ENCODE measurements at regions not wholly inside any gene's neighbourhood (a gene's known extent, or its start where the extent isn't known, plus 50 kb on each side); places are given as distances from the start of the nearest gene placed in this dataset.
"Not testable (repeated sequence)": the region's sequence is repeated elsewhere in the genome, so short reads cannot be mapped to it uniquely, and the experiment has no call there.

GRCh38 chrX:76538860-76539259 is 111.3 kb downstream of the MAGEE1 start:
- H2AFZ ChIP-seq (ENCODE audit: low read length) = no peak overlapping the region
- DNase-seq (ENCODE audit: insufficient read length, low spot score, missing footprints) = no peak
- H3K27ac ChIP-seq (ENCODE audit: low read depth, low read length) = no peak overlapping the region

GRCh38 chrX:76543381-76543780 is 115.9 kb downstream of the MAGEE1 start:
- not testable (repeated sequence) for H3K36me3 ChIP-seq (ENCODE audit: insufficient read depth, low read length); H3K9me3 ChIP-seq (ENCODE audit: low read depth, low read length); H3K4me2 ChIP-seq (ENCODE audit: insufficient read depth, low read length); H3K4me1 ChIP-seq (ENCODE audit: insufficient read depth, low read length); H3K27me3 ChIP-seq (ENCODE audit: insufficient read depth, low read length); H4K20me1 ChIP-seq (ENCODE audit: insufficient read depth, low read length); DNase-seq (ENCODE audit: insufficient read length, low spot score, missing footprints); H3K27ac ChIP-seq (ENCODE audit: low read depth, low read length); H3K79me2 ChIP-seq (ENCODE audit: insufficient read depth, low read length); H2AFZ ChIP-seq (ENCODE audit: low read length); H3K4me3 ChIP-seq (ENCODE audit: insufficient read depth, low read length)

More at GRCh38 chrX:76538860-76539259, 111.3 kb downstream of the MAGEE1 start:
- H4K20me1 ChIP-seq (ENCODE audit: insufficient read depth, low read length) = no peaks in the 10 kb centered on the region
- no peaks in the 10 kb centered on the region for H3K36me3 ChIP-seq (ENCODE audit: insufficient read depth, low read length)
- no peaks in the 10 kb centered on the region for H3K79me2 ChIP-seq (ENCODE audit: insufficient read depth, low read length)
- no peaks in the 10 kb centered on the region for H3K9me3 ChIP-seq (ENCODE audit: low read depth, low read length)
- H3K4me2 ChIP-seq (ENCODE audit: insufficient read depth, low read length) = no peak overlapping the region
- H3K4me1 ChIP-seq (ENCODE audit: insufficient read depth, low read length) = no peaks in the 10 kb centered on the region
- H3K27me3 ChIP-seq (ENCODE audit: insufficient read depth, low read length) = no peaks in the 10 kb centered on the region
- no peak for TF ChIP-seq CTCF (IDR thresholded peaks at IDR 0.05; ENCODE audit: extremely low read depth, low read depth, low read length)
- H3K4me3 ChIP-seq (ENCODE audit: insufficient read depth, low read length) = no peak overlapping the region

- no peaks in the 10 kb centered on the region for H3K27me3 ChIP-seq (ENCODE audit: insufficient read depth, low read length)
- H3K4me1 ChIP-seq (ENCODE audit: insufficient read depth, low read length) = no peaks in the 10 kb centered on the region
- no peak for DNase-seq (ENCODE audit: insufficient read length, low spot score, missing footprints)
- no peaks in the 10 kb centered on the region for H4K20me1 ChIP-seq (ENCODE audit: insufficient read depth, low read length)
- peaks cover 2% of the 10 kb centered on the region for H3K9me3 ChIP-seq (ENCODE audit: low read depth, low read length)
- no peak overlapping the region for H3K4me3 ChIP-seq (ENCODE audit: insufficient read depth, low read length)
- no peak for TF ChIP-seq CTCF (IDR thresholded peaks at IDR 0.05; ENCODE audit: extremely low read depth, low read depth, low read length)
- no peaks in the 10 kb centered on the region for H3K79me2 ChIP-seq (ENCODE audit: insufficient read depth, low read length)
- H3K4me2 ChIP-seq (ENCODE audit: insufficient read depth, low read length) = no peak overlapping the region
- no peak overlapping the region for H3K27ac ChIP-seq (ENCODE audit: low read depth, low read length)
- H2AFZ ChIP-seq (ENCODE audit: low read length) = no peak overlapping the region
- H3K36me3 ChIP-seq (ENCODE audit: insufficient read depth, low read length) = no peaks in the 10 kb centered on the region
Measured at GRCh38 chrX:76550016-76550415, 122.5 kb downstream of the MAGEE1 start.

- H2AFZ ChIP-seq (ENCODE audit: low read length) = no peak overlapping the region
- no peak for DNase-seq (ENCODE audit: insufficient read length, low spot score, missing footprints)
- no peaks in the 10 kb centered on the region for H3K4me1 ChIP-seq (ENCODE audit: insufficient read depth, low read length)
- no peaks in the 10 kb centered on the region for H3K27me3 ChIP-seq (ENCODE audit: insufficient read depth, low read length)
- no peak for TF ChIP-seq CTCF (IDR thresholded peaks at IDR 0.05; ENCODE audit: extremely low read depth, low read depth, low read length)
- H3K4me2 ChIP-seq (ENCODE audit: insufficient read depth, low read length) = no peak overlapping the region
- H3K36me3 ChIP-seq (ENCODE audit: insufficient read depth, low read length) = no peaks in the 10 kb centered on the region
- no peaks in the 10 kb centered on the region for H3K79me2 ChIP-seq (ENCODE audit: insufficient read depth, low read length)
- peaks cover 6% of the 10 kb centered on the region for H3K9me3 ChIP-seq (ENCODE audit: low read depth, low read length)
- H4K20me1 ChIP-seq (ENCODE audit: insufficient read depth, low read length) = no peaks in the 10 kb centered on the region
- H3K27ac ChIP-seq (ENCODE audit: low read depth, low read length) = no peak overlapping the region
- no peak overlapping the region for H3K4me3 ChIP-seq (ENCODE audit: insufficient read depth, low read length)
Measured at GRCh38 chrX:76555269-76555668, 127.8 kb downstream of the MAGEE1 start.
